ENCODE measurements at regions not wholly inside any gene's neighbourhood (a gene's known extent, or its start where the extent isn't known, plus 50 kb on each side); places are given as distances from the start of the nearest gene placed in this dataset.

DNA sequence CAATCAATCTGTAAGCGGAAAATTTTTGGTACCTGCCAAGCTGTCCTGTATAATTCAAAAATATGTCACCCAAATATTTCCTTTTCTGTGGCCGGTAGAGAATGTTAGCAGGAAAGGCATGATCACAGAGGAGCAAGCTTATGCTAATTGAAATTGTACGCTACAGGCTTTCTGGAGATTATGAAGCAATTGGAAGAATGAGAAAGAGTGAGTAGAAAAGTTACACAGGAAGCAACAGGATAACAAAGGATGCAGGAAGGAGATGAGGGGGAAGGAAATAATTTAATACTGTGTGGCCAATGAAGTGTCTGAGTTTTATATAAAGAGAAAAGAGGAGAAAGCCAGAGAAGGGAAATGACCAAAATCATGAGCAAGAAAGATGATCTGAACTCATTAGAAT is 627.2 kb upstream of the STXBP6 start:
- 70 to 74% methylated on average over 3 of the region's 3 CpGs for WGBS, 2 donors
- TF ChIP-seq POLR2A (IDR thresholded peaks at IDR 0.05) (no peak), CTCF (IDR thresholded peaks at IDR 0.05) (no peak)
- intact Hi-C loops (cut with DNase I): no loop called here
- Histone ChIP-seq H3K27ac (no peak overlapping the region), H3K9me3 (no peaks in the 10 kb centered on the region), H3K27me3 (no peaks in the 10 kb centered on the region), H3K36me3 (no peaks in the 10 kb centered on the region), H3K4me3 (no peak overlapping the region), H3K4me1 (no peaks in the 10 kb centered on the region)
- DNase-seq: no peak

GRCh38 chr14:25667387-25667786 is 617.4 kb upstream of the STXBP6 start:
- H3K27ac ChIP-seq: no peak overlapping the region
- H3K36me3 ChIP-seq: no peaks in the 10 kb centered on the region
- no peaks in the 10 kb centered on the region for H3K4me1 ChIP-seq
- no peaks in the 10 kb centered on the region for H3K9me3 ChIP-seq
- WGBS, 2 donors: 34 to 46% methylated on average over 2 of the region's 2 CpGs
- H3K27me3 ChIP-seq: no peaks in the 10 kb centered on the region
- DNase-seq: no peak
- intact Hi-C loops (cut with DNase I): no loop called here
- TF ChIP-seq POLR2A (IDR thresholded peaks at IDR 0.05): no peak
- no peak for TF ChIP-seq CTCF (IDR thresholded peaks at IDR 0.05)
- H3K4me3 ChIP-seq: no peak overlapping the region

DNA sequence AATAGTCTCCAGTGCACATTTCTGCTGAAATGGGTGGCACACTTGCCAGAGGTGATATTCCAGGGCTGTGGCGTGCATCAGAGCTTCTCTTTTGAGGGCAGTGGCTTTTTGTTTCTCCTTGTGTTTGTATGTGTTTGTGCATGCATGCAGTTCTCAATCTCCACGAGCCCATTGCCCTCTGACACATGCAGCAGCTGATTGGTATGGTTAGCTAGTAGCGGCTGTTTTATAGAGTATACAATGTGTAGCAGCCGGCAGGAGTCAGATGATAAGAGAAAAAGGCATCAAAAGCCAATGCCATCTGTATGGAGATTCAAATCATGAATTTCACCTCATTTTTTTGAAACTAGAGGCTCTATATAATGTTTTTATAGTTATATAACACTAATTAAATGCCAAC is 616.9 kb upstream of the STXBP6 start:
- no peaks in the 10 kb centered on the region for H3K27me3 ChIP-seq
- no peaks in the 10 kb centered on the region for H3K36me3 ChIP-seq
- TF ChIP-seq POLR2A (IDR thresholded peaks at IDR 0.05) (no peak), CTCF (IDR thresholded peaks at IDR 0.05) (no peak)
- intact Hi-C loops (cut with DNase I): no loop called here
- H3K27ac ChIP-seq: no peak overlapping the region
- no peaks in the 10 kb centered on the region for H3K4me1 ChIP-seq
- 39 to 54% methylated on average over 4 of the region's 4 CpGs for WGBS, 2 donors
- H3K9me3 ChIP-seq: no peaks in the 10 kb centered on the region
- DNase-seq: no peak
- no peak overlapping the region for H3K4me3 ChIP-seq

- WGBS, 2 donors: 32 to 65% methylated on average over 2 of the region's 2 CpGs
- TF ChIP-seq CTCF (IDR thresholded peaks at IDR 0.05) (no peak), POLR2A (IDR thresholded peaks at IDR 0.05) (no peak)
- intact Hi-C loops (cut with DNase I): no loop called here
Observed at GRCh38 chr14:25658988-25659387, 609.0 kb upstream of the STXBP6 start.

GRCh38 chr14:25630447-25630846 is 580.5 kb upstream of the STXBP6 start:
- no peaks in the 10 kb centered on the region for H3K27me3 ChIP-seq
- intact Hi-C loops (cut with DNase I): no loop called here
- 29 to 31% methylated on average over 2 of the region's 2 CpGs for WGBS, 2 donors
- DNase-seq: no peak
- TF ChIP-seq POLR2A (IDR thresholded peaks at IDR 0.05) (no peak), CTCF (IDR thresholded peaks at IDR 0.05) (no peak)
- no peaks in the 10 kb centered on the region for H3K9me3 ChIP-seq
- H3K4me3 ChIP-seq: no peak overlapping the region
- no peak overlapping the region for H3K27ac ChIP-seq
- no peaks in the 10 kb centered on the region for H3K4me1 ChIP-seq
- H3K36me3 ChIP-seq: no peaks in the 10 kb centered on the region

More at GRCh38 chr14:25658988-25659387, 609.0 kb upstream of the STXBP6 start:
- DNase-seq: no peak
- Histone ChIP-seq H3K4me3 (no peak overlapping the region), H3K36me3 (no peaks in the 10 kb centered on the region), H3K4me1 (no peaks in the 10 kb centered on the region), H3K27me3 (no peaks in the 10 kb centered on the region), H3K27ac (no peak overlapping the region), H3K9me3 (no peaks in the 10 kb centered on the region)
